HL-60 (cell line): ENCODE measurements at regions not wholly inside any gene's neighbourhood (a gene's known extent, or its start where the extent isn't known, plus 50 kb on each side); places are given as distances from the start of the nearest gene placed in this dataset.

Source experiments
- POLR2AphosphoS5 ChIP-seq: IDR thresholded peaks from 2 replicates; pipeline ENCODE4 v1.6.1; 2012; ENCODE audit warnings: low read depth
- TF ChIP-seq, protein P1 (sequence below): IDR thresholded peaks from one replicate; pipeline ENCODE4 v1.5.1; 2011; ENCODE audit warnings: low read length, control low read depth, inconsistent platforms; ENCODE audit not compliant: insufficient read depth

DNA sequence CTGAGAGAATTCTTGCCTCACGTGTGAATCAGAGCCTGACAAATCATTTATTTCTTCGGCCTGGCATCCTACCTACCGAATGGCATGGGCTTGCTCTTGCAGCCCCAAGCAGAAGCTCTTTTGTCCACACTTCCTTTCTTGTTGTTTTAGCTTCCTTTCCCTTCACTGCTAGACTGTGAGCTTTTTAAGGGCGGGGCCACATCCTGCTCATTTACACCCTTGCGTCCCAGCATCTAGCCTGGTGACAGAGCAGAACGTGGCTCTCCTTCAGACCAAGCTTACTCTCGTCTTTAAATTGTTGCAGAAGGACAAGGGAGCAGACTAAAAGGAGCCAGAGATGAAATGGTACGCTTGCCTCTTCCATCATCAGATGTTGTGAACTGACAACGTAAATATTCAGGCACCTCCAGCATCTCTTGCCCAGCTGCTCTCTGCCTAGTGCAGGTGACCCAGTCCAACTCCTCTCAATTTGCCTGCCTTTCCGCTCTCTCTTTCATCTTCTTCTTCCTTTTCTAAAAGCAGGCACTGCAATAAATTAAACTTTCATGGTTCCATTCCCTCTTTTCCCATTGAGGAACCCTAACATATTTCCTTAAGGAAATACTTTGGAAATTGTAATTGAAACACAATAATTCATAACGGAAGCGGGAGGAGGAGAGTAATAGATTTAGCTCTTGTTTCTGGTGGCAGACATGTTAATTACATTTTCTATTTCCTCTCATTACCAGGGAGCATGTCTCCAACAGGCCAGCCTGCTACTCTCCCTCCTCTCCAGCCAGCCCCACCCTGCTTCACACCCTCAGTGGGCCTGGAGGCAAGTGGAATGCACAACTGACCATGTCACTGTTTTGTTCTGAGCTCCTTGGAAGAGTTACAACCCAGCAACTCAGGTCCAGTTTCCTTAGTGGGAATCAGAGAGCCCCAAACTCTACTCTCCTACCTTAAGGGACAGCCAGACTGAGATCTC, 228.1 kb upstream of the TRIB2 start:
- TF ChIP-seq, protein P1, sequence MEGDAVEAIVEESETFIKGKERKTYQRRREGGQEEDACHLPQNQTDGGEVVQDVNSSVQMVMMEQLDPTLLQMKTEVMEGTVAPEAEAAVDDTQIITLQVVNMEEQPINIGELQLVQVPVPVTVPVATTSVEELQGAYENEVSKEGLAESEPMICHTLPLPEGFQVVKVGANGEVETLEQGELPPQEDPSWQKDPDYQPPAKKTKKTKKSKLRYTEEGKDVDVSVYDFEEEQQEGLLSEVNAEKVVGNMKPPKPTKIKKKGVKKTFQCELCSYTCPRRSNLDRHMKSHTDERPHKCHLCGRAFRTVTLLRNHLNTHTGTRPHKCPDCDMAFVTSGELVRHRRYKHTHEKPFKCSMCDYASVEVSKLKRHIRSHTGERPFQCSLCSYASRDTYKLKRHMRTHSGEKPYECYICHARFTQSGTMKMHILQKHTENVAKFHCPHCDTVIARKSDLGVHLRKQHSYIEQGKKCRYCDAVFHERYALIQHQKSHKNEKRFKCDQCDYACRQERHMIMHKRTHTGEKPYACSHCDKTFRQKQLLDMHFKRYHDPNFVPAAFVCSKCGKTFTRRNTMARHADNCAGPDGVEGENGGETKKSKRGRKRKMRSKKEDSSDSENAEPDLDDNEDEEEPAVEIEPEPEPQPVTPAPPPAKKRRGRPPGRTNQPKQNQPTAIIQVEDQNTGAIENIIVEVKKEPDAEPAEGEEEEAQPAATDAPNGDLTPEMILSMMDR: no peak
- TF ChIP-seq POLR2AphosphoS5: no peak
